Esophagus muscularis mucosa (tissue), 3 donors: ENCODE measurements at regions not wholly inside any gene's neighbourhood (a gene's known extent, or its start where the extent isn't known, plus 50 kb on each side); places are given as distances from the start of the nearest gene placed in this dataset.

Experiments used
- CTCF ChIP-seq, 3 experiments: fragments of 200-600 bp in 2 of 3; fragments of 450-650 bp in 1 of 3; sonication (generic) in 2 of 3; IDR thresholded peaks; one replicate each; pipeline ENCODE4 v1.5.1; 2017 to 2019; ENCODE audit warnings: antibody characterized with exemption in 3 of 3, mild to moderate bottlenecking in 2 of 3, moderate library complexity in 1 of 3
- POLR2A ChIP-seq: fragments of 450-650 bp; IDR thresholded peaks from one replicate; pipeline ENCODE4 v1.6.1; 2017; ENCODE audit warnings: antibody characterized with exemption, moderate library complexity, mild to moderate bottlenecking, low read depth
- POLR2AphosphoS5 ChIP-seq, 2 donors: sonication (generic); formaldehyde crosslinking; IDR thresholded peaks; one replicate each; pipeline ENCODE4 v1.6.1; 2017; ENCODE audit warnings: antibody characterized with exemption in 2 of 2

GRCh38 chr13:87452281-87452680 lies 218.9 kb upstream of the SLITRK5 start:
- no peak for TF ChIP-seq POLR2A
- TF ChIP-seq CTCF (IDR thresholded peaks at IDR 0.05), result no peak
- TF ChIP-seq POLR2AphosphoS5 (IDR thresholded peaks at IDR 0.05), result no peak
